Type B pancreatic cell (in vitro differentiated cells): ENCODE measurements at regions not wholly inside any gene's neighbourhood (a gene's known extent, or its start where the extent isn't known, plus 50 kb on each side); places are given as distances from the start of the nearest gene placed in this dataset.

Source experiments
- DNase-seq: peaks from one replicate; pipeline ENCODE4 v3.0.0; 2021; ENCODE audit warnings: mixed read lengths; ENCODE audit not compliant: unreplicated experiment; ENCODE audit errors: extremely low spot score
- H3K27ac Mint-ChIP-seq: 2 replicates; pipeline ENCODE4 v1.8.0; 2021; ENCODE audit warnings: mild to moderate bottlenecking, mixed read lengths
- H3K27me3 Mint-ChIP-seq: 2 replicates; pipeline ENCODE4 v1.8.0; 2021; ENCODE audit warnings: mixed read lengths
- H3K36me3 Mint-ChIP-seq: 2 replicates; pipeline ENCODE4 v1.8.0; 2021; ENCODE audit warnings: mixed read lengths
- H3K4me1 Mint-ChIP-seq: one replicate; pipeline ENCODE4 v1.8.0; 2021; ENCODE audit warnings: mixed read lengths; ENCODE audit not compliant: unreplicated experiment
- H3K4me3 Mint-ChIP-seq: 2 replicates; pipeline ENCODE4 v1.8.0; 2021; ENCODE audit warnings: mild to moderate bottlenecking, mixed read lengths
- H3K9me3 Mint-ChIP-seq: 2 replicates; pipeline ENCODE4 v1.8.0; 2021; ENCODE audit warnings: mixed read lengths
- TF ChIP-seq, protein P1 (sequence below): fragments of 200-600 bp; sonication (generic); conservative IDR thresholded peaks from 2 replicates; pipeline ENCODE4 v1.5.0; 2021; ENCODE audit warnings: antibody characterized with exemption, mild to moderate bottlenecking

DNA sequence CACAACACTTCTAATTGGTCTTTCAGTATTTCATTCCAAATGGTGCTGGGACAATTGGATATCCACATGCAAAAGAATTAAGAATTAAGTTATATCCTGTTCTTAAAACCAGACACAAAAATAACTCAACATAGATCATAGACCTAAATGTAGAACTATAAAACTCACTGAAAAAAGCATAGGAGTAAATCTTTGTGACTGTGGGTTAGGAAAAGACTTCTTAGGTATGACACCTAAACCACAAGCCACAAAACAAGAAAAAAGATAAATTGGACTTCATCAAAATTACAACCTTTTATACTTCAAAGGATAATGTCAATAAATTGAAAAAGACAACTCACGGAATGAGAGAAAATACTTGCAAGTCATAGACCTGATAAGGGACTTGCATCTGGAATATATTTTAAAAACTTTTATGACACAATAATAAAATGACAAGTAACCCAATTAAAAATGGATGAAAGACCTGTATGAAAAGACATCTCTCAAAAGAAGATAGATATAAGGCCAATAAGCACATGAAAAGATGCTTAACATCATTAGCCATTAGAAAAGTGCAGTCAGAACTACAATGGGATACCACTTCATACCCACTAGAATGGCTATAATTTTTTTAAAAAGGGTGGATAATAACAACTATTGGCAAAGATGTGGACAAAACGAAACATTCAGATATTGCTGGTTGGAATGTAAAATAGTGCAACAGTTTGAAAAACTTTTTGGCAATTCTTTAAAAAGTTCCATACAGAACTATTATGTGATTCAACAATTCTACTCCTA is 72.5 kb upstream of the SLC38A4 start:
- H3K27ac Mint-ChIP-seq: no peak overlapping the region
- DNase-seq: no peak
- no peak overlapping the region for H3K4me3 Mint-ChIP-seq
- TF ChIP-seq, protein P1, sequence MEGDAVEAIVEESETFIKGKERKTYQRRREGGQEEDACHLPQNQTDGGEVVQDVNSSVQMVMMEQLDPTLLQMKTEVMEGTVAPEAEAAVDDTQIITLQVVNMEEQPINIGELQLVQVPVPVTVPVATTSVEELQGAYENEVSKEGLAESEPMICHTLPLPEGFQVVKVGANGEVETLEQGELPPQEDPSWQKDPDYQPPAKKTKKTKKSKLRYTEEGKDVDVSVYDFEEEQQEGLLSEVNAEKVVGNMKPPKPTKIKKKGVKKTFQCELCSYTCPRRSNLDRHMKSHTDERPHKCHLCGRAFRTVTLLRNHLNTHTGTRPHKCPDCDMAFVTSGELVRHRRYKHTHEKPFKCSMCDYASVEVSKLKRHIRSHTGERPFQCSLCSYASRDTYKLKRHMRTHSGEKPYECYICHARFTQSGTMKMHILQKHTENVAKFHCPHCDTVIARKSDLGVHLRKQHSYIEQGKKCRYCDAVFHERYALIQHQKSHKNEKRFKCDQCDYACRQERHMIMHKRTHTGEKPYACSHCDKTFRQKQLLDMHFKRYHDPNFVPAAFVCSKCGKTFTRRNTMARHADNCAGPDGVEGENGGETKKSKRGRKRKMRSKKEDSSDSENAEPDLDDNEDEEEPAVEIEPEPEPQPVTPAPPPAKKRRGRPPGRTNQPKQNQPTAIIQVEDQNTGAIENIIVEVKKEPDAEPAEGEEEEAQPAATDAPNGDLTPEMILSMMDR: no peak
- no peaks in the 10 kb centered on the region for H3K9me3 Mint-ChIP-seq
- H3K27me3 Mint-ChIP-seq: no peaks in the 10 kb centered on the region
- H3K36me3 Mint-ChIP-seq: no peaks in the 10 kb centered on the region
- H3K4me1 Mint-ChIP-seq: no peaks in the 10 kb centered on the region

DNA sequence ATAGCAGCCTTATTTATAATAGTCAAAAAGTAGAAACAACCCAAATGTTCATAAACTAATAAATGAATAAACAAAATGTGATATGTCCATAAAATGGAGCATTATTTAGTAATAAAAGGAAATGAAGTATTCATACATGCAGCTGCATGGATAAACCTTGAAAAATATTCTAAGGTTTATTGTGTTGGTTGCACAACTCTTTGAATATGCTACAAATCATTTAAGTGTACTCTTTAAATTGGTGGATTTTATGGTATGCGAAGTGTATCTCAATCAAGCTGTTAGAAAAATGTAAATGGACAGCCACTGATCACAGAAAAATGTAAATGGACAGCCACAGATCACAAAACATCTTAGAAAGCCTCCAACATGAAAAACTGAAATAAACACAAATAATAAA is 73.2 kb upstream of the SLC38A4 start:
- no peak overlapping the region for H3K4me3 Mint-ChIP-seq
- H3K9me3 Mint-ChIP-seq: no peaks in the 10 kb centered on the region
- no peaks in the 10 kb centered on the region for H3K27me3 Mint-ChIP-seq
- no peak for DNase-seq
- H3K27ac Mint-ChIP-seq: no peak overlapping the region
- TF ChIP-seq, protein P1: no peak
- H3K36me3 Mint-ChIP-seq: no peaks in the 10 kb centered on the region
- no peaks in the 10 kb centered on the region for H3K4me1 Mint-ChIP-seq

DNA sequence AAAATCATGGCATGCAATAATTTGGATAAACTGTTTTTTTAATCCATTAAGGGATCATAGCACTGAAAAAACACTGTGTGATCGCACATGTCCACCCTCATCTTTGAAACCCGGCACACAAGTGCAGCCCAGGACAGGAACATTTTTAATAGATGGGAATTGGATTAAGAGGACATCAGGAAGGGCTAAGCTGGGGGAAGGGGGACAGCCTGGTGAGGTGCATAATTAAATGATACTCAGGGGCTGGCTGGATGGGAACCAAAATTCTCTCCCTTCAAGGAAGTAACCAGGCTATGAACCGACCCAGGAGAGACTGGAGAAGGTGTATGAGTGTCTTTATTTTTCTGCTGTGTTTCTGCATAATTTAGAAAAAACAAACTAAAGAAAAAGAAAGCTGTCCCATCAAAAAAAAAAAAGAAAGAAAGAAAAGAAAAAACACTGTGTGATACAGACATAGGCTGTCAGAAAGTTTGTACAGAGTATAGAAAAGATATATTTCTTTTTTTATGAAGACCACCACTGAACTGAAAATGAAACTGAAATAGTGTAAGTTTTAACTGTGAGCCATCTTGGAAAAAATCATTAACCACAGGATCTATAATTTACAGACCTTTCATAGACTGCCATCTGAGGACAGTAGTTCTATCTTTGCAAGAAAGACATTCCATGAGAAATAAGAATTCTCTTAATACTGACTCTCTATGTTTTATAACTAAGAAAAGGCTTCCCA is 75.1 kb upstream of the SLC38A4 start:
- no peaks in the 10 kb centered on the region for H3K9me3 Mint-ChIP-seq
- H3K27ac Mint-ChIP-seq: no peak overlapping the region
- TF ChIP-seq, protein P1: no peak
- no peaks in the 10 kb centered on the region for H3K27me3 Mint-ChIP-seq
- H3K4me3 Mint-ChIP-seq: no peak overlapping the region
- no peaks in the 10 kb centered on the region for H3K36me3 Mint-ChIP-seq
- no peak for DNase-seq
- H3K4me1 Mint-ChIP-seq: peaks cover 7% of the 10 kb centered on the region

DNA sequence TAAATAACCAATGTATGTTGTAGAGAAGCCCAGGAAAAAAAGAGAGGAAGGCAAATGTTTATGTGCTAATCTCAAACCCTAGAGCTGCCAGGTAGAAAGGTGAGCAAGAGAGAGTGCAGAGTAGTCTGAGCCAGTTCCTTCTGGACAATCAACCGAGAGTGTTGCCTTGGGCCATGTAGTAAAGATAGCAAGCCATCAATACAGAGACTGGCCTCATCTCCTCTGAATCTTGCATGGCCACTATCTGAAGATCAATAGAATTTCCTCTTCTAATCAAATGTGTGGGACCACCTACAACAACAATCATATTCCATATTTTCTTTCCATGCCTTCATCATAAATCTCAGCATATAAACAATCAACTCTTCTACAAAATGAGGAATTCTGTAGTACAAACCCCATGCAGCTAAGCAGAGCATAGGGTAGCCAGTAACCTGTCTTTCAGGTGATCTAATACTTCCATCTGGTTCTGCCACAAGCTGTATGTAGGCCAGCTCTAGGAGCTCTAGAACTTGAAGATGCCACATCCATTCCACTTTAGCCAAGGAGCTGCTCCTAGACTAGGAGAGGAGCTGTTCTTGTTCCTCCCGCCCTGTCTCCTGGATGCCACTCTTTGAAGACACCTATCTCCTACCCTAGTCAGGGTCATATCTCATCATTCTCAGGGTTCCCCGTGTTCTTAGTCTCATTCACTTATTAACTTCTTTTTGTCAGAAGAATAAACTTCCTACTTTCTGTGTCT is 75.8 kb upstream of the SLC38A4 start:
- Mint-ChIP-seq H3K4me1 (peaks cover 7% of the 10 kb centered on the region), H3K9me3 (no peaks in the 10 kb centered on the region), H3K4me3 (no peak overlapping the region), H3K36me3 (no peaks in the 10 kb centered on the region), H3K27me3 (no peaks in the 10 kb centered on the region), H3K27ac (no peak overlapping the region)
- no peak for DNase-seq
- TF ChIP-seq, protein P1: no peak

DNA sequence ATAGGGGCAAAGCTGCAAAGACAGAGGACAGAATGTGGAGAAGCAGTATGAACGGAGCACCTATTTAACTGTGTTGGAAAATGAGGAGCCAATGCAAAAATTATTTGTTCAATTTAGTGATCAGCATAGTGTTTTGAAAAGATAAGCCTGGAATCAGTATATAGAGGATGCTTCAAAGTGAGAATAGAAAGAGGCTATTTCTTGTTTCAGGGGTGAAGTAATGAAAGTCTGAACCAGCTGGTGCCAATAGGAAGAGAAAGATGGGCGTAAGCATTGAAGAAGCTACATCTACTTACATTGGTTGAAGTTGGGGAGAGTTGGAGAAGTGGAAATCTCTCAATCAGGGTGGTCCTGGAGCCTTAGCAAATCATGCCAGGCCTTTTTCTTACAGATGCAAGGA is 77.3 kb upstream of the SLC38A4 start:
- Mint-ChIP-seq H3K27me3 (no peaks in the 10 kb centered on the region), H3K4me1 (peaks cover 7% of the 10 kb centered on the region), H3K27ac (no peak overlapping the region), H3K9me3 (no peaks in the 10 kb centered on the region), H3K4me3 (no peak overlapping the region), H3K36me3 (no peaks in the 10 kb centered on the region)
- TF ChIP-seq, protein P1: no peak
- no peak for DNase-seq
